ENCODE measurements at regions not wholly inside any gene's neighbourhood (a gene's known extent, or its start where the extent isn't known, plus 50 kb on each side); places are given as distances from the start of the nearest gene placed in this dataset.

GRCh38 chr10:61337741-61338140 is 115.4 kb downstream of the TMEM26 start:
- Histone ChIP-seq H3K4me3 (ENCODE audit: low read depth in 1 of 2, low read length in 2 of 2) (no peak overlapping the region), H3K9ac (ENCODE audit: low read depth in 1 of 2, low read length in 2 of 2) (no peak overlapping the region), H3K9me3 (ENCODE audit: control insufficient read depth in 1 of 2, low read length in 2 of 2) (no peaks in the 10 kb centered on the region), H3K36me3 (ENCODE audit: control insufficient read depth in 1 of 2, insufficient read depth in 2 of 2, low read length in 2 of 2) (no peaks in the 10 kb centered on the region), H3K27me3 (ENCODE audit: control insufficient read depth in 1 of 2, insufficient read depth in 2 of 2, low read length in 2 of 2) (no peaks in the 10 kb centered on the region), H3K4me1 (ENCODE audit: control insufficient read depth in 1 of 2, insufficient read depth in 2 of 2, low read length in 2 of 2) (no peaks in the 10 kb centered on the region), H3K27ac (ENCODE audit: low read depth, low read length) (no peak overlapping the region)

DNA sequence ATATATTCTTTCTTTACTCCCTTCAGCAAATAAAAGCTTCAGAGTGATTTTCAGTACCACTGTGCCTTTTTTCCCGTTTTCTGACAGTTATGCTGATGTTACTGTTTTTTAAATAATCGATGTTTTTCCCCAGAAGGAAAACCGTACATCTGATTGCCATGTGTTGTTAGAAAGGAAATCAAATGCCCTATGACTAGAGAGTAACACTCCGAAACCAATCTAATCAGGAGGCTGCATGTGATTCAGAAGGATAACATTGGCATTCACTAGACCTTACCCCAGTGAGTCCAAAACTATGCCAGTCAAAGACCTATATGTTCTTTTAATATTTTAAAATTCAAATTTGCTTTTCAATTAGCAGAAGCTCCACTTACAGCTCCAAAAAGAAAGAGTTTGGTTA is 116.3 kb downstream of the TMEM26 start:
- H3K27ac ChIP-seq (ENCODE audit: low read depth, low read length): no peak overlapping the region
- no peaks in the 10 kb centered on the region for H3K9me3 ChIP-seq (ENCODE audit: control insufficient read depth in 1 of 2, low read length in 2 of 2)
- no peaks in the 10 kb centered on the region for H3K4me1 ChIP-seq (ENCODE audit: control insufficient read depth in 1 of 2, insufficient read depth in 2 of 2, low read length in 2 of 2)
- H3K27me3 ChIP-seq (ENCODE audit: control insufficient read depth in 1 of 2, insufficient read depth in 2 of 2, low read length in 2 of 2): no peaks in the 10 kb centered on the region
- H3K9ac ChIP-seq (ENCODE audit: low read depth in 1 of 2, low read length in 2 of 2): no peak overlapping the region
- no peaks in the 10 kb centered on the region for H3K36me3 ChIP-seq (ENCODE audit: control insufficient read depth in 1 of 2, insufficient read depth in 2 of 2, low read length in 2 of 2)
- H3K4me3 ChIP-seq (ENCODE audit: low read depth in 1 of 2, low read length in 2 of 2): no peak overlapping the region

GRCh38 chr10:61335359-61335758 is 117.8 kb downstream of the TMEM26 start:
- Histone ChIP-seq H3K9me3 (ENCODE audit: control insufficient read depth in 1 of 2, low read length in 2 of 2) (no peaks in the 10 kb centered on the region), H3K4me1 (ENCODE audit: control insufficient read depth in 1 of 2, insufficient read depth in 2 of 2, low read length in 2 of 2) (no peaks in the 10 kb centered on the region), H3K27me3 (ENCODE audit: control insufficient read depth in 1 of 2, insufficient read depth in 2 of 2, low read length in 2 of 2) (no peaks in the 10 kb centered on the region), H3K27ac (ENCODE audit: low read depth, low read length) (no peak overlapping the region), H3K36me3 (ENCODE audit: control insufficient read depth in 1 of 2, insufficient read depth in 2 of 2, low read length in 2 of 2) (no peaks in the 10 kb centered on the region), H3K4me3 (ENCODE audit: low read depth in 1 of 2, low read length in 2 of 2) (no peak overlapping the region), H3K9ac (ENCODE audit: low read depth in 1 of 2, low read length in 2 of 2) (no peak overlapping the region)

DNA sequence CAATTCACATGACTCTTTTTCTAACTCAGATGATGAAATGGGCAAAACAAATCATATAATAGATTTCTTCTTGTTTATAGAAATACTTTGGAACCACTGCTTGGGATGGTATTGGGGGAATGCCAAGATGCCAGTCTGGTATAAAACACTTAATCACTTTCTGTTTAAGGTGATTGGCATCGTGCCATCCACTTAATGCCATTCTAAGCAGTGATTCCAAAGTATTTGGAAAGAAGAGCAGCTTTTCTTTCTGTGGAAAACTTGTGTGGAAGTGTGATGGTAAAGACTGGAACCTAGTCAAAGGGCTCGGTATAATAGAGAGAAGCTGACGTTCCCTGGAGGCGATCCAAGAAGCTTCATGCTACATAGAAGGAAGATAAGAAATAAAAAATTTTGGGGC is 120.6 kb downstream of the TMEM26 start:
- H3K27ac ChIP-seq (ENCODE audit: low read depth, low read length): no peak overlapping the region
- no peaks in the 10 kb centered on the region for H3K36me3 ChIP-seq (ENCODE audit: control insufficient read depth in 1 of 2, insufficient read depth in 2 of 2, low read length in 2 of 2)
- no peaks in the 10 kb centered on the region for H3K4me1 ChIP-seq (ENCODE audit: control insufficient read depth in 1 of 2, insufficient read depth in 2 of 2, low read length in 2 of 2)
- no peak overlapping the region for H3K9ac ChIP-seq (ENCODE audit: low read depth in 1 of 2, low read length in 2 of 2)
- no peak overlapping the region for H3K4me3 ChIP-seq (ENCODE audit: low read depth in 1 of 2, low read length in 2 of 2)
- H3K9me3 ChIP-seq (ENCODE audit: control insufficient read depth in 1 of 2, low read length in 2 of 2): no peaks in the 10 kb centered on the region
- H3K27me3 ChIP-seq (ENCODE audit: control insufficient read depth in 1 of 2, insufficient read depth in 2 of 2, low read length in 2 of 2): no peaks in the 10 kb centered on the region

GRCh38 chr10:61330669-61331068 is 122.5 kb downstream of the TMEM26 start:
- Histone ChIP-seq H3K4me3 (ENCODE audit: low read depth in 1 of 2, low read length in 2 of 2) (no peak overlapping the region), H3K27me3 (ENCODE audit: control insufficient read depth in 1 of 2, insufficient read depth in 2 of 2, low read length in 2 of 2) (no peaks in the 10 kb centered on the region), H3K9me3 (ENCODE audit: control insufficient read depth in 1 of 2, low read length in 2 of 2) (no peaks in the 10 kb centered on the region), H3K27ac (ENCODE audit: low read depth, low read length) (no peak overlapping the region), H3K9ac (ENCODE audit: low read depth in 1 of 2, low read length in 2 of 2) (no peak overlapping the region), H3K4me1 (ENCODE audit: control insufficient read depth in 1 of 2, insufficient read depth in 2 of 2, low read length in 2 of 2) (no peaks in the 10 kb centered on the region), H3K36me3 (ENCODE audit: control insufficient read depth in 1 of 2, insufficient read depth in 2 of 2, low read length in 2 of 2) (no peaks in the 10 kb centered on the region)

GRCh38 chr10:61329854-61330253 is 123.3 kb downstream of the TMEM26 start:
- no peaks in the 10 kb centered on the region for H3K9me3 ChIP-seq (ENCODE audit: control insufficient read depth in 1 of 2, low read length in 2 of 2)
- no peak overlapping the region for H3K27ac ChIP-seq (ENCODE audit: low read depth, low read length)
- H3K4me1 ChIP-seq (ENCODE audit: control insufficient read depth in 1 of 2, insufficient read depth in 2 of 2, low read length in 2 of 2): no peaks in the 10 kb centered on the region
- H3K27me3 ChIP-seq (ENCODE audit: control insufficient read depth in 1 of 2, insufficient read depth in 2 of 2, low read length in 2 of 2): no peaks in the 10 kb centered on the region
- no peak overlapping the region for H3K9ac ChIP-seq (ENCODE audit: low read depth in 1 of 2, low read length in 2 of 2)
- no peak overlapping the region for H3K4me3 ChIP-seq (ENCODE audit: low read depth in 1 of 2, low read length in 2 of 2)
- H3K36me3 ChIP-seq (ENCODE audit: control insufficient read depth in 1 of 2, insufficient read depth in 2 of 2, low read length in 2 of 2): no peaks in the 10 kb centered on the region

GRCh38 chr10:61325223-61325960 is 127.8 kb downstream of the TMEM26 start:
- no peak overlapping the region for H3K27ac ChIP-seq (ENCODE audit: low read depth, low read length)
- no peak overlapping the region for H3K9ac ChIP-seq (ENCODE audit: low read depth in 1 of 2, low read length in 2 of 2)
- no peaks in the 10 kb centered on the region for H3K9me3 ChIP-seq (ENCODE audit: control insufficient read depth in 1 of 2, low read length in 2 of 2)
- H3K27me3 ChIP-seq (ENCODE audit: control insufficient read depth in 1 of 2, insufficient read depth in 2 of 2, low read length in 2 of 2): no peaks in the 10 kb centered on the region
- no peaks in the 10 kb centered on the region for H3K4me1 ChIP-seq (ENCODE audit: control insufficient read depth in 1 of 2, insufficient read depth in 2 of 2, low read length in 2 of 2)
- no peak overlapping the region for H3K4me3 ChIP-seq (ENCODE audit: low read depth in 1 of 2, low read length in 2 of 2)
- H3K36me3 ChIP-seq (ENCODE audit: control insufficient read depth in 1 of 2, insufficient read depth in 2 of 2, low read length in 2 of 2): no peaks in the 10 kb centered on the region

DNA sequence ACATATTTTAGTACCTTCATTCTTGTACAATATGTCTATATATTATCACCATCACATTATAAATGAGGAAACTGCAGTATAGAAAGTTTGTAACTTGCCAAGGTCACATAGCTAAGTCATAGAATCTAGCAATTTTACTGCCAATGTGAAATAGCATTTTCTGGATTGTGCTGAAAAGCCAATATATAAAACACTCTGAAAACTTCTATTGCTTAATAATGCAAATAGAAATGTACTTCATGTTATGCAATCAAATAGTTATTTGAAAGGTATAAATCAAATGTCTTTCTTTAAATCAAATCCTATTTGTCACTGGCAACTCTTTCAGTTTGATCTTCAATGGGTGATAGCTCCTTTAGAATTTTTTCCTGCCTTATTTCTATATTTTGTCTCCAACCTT is 129.5 kb downstream of the TMEM26 start:
- H3K27me3 ChIP-seq (ENCODE audit: control insufficient read depth in 1 of 2, insufficient read depth in 2 of 2, low read length in 2 of 2): no peaks in the 10 kb centered on the region
- no peaks in the 10 kb centered on the region for H3K4me1 ChIP-seq (ENCODE audit: control insufficient read depth in 1 of 2, insufficient read depth in 2 of 2, low read length in 2 of 2)
- no peak overlapping the region for H3K9ac ChIP-seq (ENCODE audit: low read depth in 1 of 2, low read length in 2 of 2)
- no peak overlapping the region for H3K27ac ChIP-seq (ENCODE audit: low read depth, low read length)
- no peak overlapping the region for H3K4me3 ChIP-seq (ENCODE audit: low read depth in 1 of 2, low read length in 2 of 2)
- no peaks in the 10 kb centered on the region for H3K36me3 ChIP-seq (ENCODE audit: control insufficient read depth in 1 of 2, insufficient read depth in 2 of 2, low read length in 2 of 2)
- H3K9me3 ChIP-seq (ENCODE audit: control insufficient read depth in 1 of 2, low read length in 2 of 2): no peaks in the 10 kb centered on the region

- Histone ChIP-seq H3K9ac (ENCODE audit: low read depth in 1 of 2, low read length in 2 of 2) (no peak overlapping the region), H3K36me3 (ENCODE audit: control insufficient read depth in 1 of 2, insufficient read depth in 2 of 2, low read length in 2 of 2) (no peaks in the 10 kb centered on the region), H3K27me3 (ENCODE audit: control insufficient read depth in 1 of 2, insufficient read depth in 2 of 2, low read length in 2 of 2) (no peaks in the 10 kb centered on the region), H3K9me3 (ENCODE audit: control insufficient read depth in 1 of 2, low read length in 2 of 2) (no peaks in the 10 kb centered on the region), H3K4me1 (ENCODE audit: control insufficient read depth in 1 of 2, insufficient read depth in 2 of 2, low read length in 2 of 2) (no peaks in the 10 kb centered on the region), H3K4me3 (ENCODE audit: low read depth in 1 of 2, low read length in 2 of 2) (no peak overlapping the region), H3K27ac (ENCODE audit: low read depth, low read length) (no peak overlapping the region)
These were observed 131.9 kb downstream of the TMEM26 start for GRCh38 chr10:61321041-61321857.

DNA sequence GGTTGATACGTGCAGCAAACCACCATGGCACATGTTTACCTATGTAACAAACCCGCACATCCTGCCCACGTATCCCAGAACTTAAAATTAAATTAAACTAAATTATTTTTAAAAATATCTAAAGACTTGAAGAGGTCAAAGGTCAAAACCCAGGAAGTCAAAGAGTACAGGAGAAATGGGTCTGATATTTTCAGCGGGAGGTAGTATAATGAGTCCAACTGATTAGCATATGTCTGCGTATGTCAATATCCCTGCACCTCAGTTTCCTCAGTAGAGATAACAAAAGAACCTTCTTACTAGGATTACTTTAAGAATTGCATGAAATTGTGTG is 133.0 kb downstream of the TMEM26 start:
- Histone ChIP-seq H3K27ac (ENCODE audit: low read depth, low read length) (no peak overlapping the region), H3K27me3 (ENCODE audit: control insufficient read depth in 1 of 2, insufficient read depth in 2 of 2, low read length in 2 of 2) (no peaks in the 10 kb centered on the region), H3K4me1 (ENCODE audit: control insufficient read depth in 1 of 2, insufficient read depth in 2 of 2, low read length in 2 of 2) (no peaks in the 10 kb centered on the region), H3K9ac (ENCODE audit: low read depth in 1 of 2, low read length in 2 of 2) (no peak overlapping the region), H3K9me3 (ENCODE audit: control insufficient read depth in 1 of 2, low read length in 2 of 2) (no peaks in the 10 kb centered on the region), H3K4me3 (ENCODE audit: low read depth in 1 of 2, low read length in 2 of 2) (no peak overlapping the region), H3K36me3 (ENCODE audit: control insufficient read depth in 1 of 2, insufficient read depth in 2 of 2, low read length in 2 of 2) (no peaks in the 10 kb centered on the region)
